Testis (tissue), 2 donors: ENCODE measurements at regions not wholly inside any gene's neighbourhood (a gene's known extent, or its start where the extent isn't known, plus 50 kb on each side); places are given as distances from the start of the nearest gene placed in this dataset.

Experiments
- DNase-seq: peaks from one replicate; pipeline ENCODE4 v3.0.0-alpha.2; 2019
- H3K27ac ChIP-seq, 2 donors: fragments of 200-600 bp; sonication (generic); one replicate each; pipeline ENCODE4 v1.5.1; 2019
- H3K27me3 ChIP-seq: fragments of 200-600 bp; sonication (generic); one replicate; pipeline ENCODE4 v1.5.1; 2019
- H3K36me3 ChIP-seq: fragments of 200-600 bp; sonication (generic); one replicate; pipeline ENCODE4 v1.5.1; 2017; ENCODE audit warnings: low read depth; ENCODE audit errors: missing control alignments
- H3K4me1 ChIP-seq: fragments of 200-600 bp; sonication (generic); one replicate; pipeline ENCODE4 v1.5.1; 2019
- H3K4me3 ChIP-seq, 2 donors: fragments of 200-600 bp; sonication (generic); one replicate each; pipeline ENCODE4 v1.5.1; 2017 to 2019
- H3K9me3 ChIP-seq: fragments of 200-600 bp; sonication (generic); one replicate; pipeline ENCODE4 v1.5.1; 2017
- POLR2A ChIP-seq: fragments of 450-650 bp; IDR thresholded peaks from one replicate; pipeline ENCODE4 v1.6.1; 2017; ENCODE audit warnings: antibody characterized with exemption, mild to moderate bottlenecking, moderate library complexity
- WGBS, 2 donors: methylation state at CpG; one replicate each; pipeline ENCODE4 v1.1.5; 2018; 5-methylcytosine and 5-hydroxymethylcytosine counted together
- intact Hi-C: fragments of 100-400 bp; cut with DNase I; formaldehyde crosslinking; loops from one replicate; pipeline ENCODE4 v1.15.1; 2023; ENCODE audit warnings: low total_unique reads
- TF ChIP-seq, protein P1 (sequence below), 3 experiments: fragments of 450-650 bp in 2 of 3; fragments of 200-600 bp in 1 of 3; sonication (generic) in 1 of 3; IDR thresholded peaks; one replicate each; pipeline ENCODE4 v1.5.1; 2016 to 2019; ENCODE audit warnings: antibody characterized with exemption in 3 of 3, mild to moderate bottlenecking in 2 of 3, moderate library complexity in 1 of 3

DNA sequence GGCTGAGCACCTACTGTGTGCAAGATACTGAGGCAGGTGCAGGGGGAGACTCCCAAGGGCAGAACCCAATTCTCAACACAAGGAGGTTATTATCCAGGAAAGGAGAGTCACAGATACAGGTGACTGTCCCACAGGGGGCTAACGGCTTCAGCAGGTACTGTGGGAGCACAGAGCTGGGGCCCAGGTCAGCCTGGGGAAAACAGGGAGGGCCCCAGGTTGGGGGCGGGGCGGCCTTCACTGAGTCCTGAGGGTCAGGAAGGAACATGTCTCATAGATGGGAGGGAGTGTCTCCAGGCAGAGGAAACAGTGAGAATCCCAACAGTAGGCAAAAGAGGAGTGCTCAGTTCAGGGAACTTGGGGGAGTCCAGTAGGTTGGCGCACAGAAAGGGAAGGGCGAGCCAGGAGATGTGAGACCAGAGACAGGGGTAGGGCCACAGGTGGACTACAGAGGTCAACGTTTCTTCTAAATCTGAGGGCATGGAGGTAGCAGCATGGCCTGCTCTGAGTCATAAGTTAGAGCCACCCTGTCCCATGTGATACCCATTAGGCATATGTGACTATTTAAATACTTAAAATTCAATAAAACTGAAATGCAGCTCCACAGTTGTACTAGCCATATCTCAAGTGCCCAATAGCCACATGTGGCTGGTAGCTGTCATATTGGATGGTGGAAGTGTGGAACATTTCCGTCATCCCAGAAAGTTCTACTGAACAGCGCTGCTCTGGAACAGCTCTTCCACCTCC, 157.2 kb downstream of the TTC32 start:
- DNase-seq: no peak
- Histone ChIP-seq H3K36me3 (no peaks in the 10 kb centered on the region), H3K4me3 (no peak overlapping the region), H3K9me3 (no peaks in the 10 kb centered on the region), H3K4me1 (no peaks in the 10 kb centered on the region), H3K27ac (no peak overlapping the region), H3K27me3 (no peaks in the 10 kb centered on the region)
- TF ChIP-seq, protein P1, sequence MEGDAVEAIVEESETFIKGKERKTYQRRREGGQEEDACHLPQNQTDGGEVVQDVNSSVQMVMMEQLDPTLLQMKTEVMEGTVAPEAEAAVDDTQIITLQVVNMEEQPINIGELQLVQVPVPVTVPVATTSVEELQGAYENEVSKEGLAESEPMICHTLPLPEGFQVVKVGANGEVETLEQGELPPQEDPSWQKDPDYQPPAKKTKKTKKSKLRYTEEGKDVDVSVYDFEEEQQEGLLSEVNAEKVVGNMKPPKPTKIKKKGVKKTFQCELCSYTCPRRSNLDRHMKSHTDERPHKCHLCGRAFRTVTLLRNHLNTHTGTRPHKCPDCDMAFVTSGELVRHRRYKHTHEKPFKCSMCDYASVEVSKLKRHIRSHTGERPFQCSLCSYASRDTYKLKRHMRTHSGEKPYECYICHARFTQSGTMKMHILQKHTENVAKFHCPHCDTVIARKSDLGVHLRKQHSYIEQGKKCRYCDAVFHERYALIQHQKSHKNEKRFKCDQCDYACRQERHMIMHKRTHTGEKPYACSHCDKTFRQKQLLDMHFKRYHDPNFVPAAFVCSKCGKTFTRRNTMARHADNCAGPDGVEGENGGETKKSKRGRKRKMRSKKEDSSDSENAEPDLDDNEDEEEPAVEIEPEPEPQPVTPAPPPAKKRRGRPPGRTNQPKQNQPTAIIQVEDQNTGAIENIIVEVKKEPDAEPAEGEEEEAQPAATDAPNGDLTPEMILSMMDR (IDR thresholded peaks at IDR 0.05): no peak
- no peak for TF ChIP-seq POLR2A
- intact Hi-C loops: no loop called here
- WGBS, 2 donors: 93 to 95% methylated on average over 8 of the region's 8 CpGs

DNA sequence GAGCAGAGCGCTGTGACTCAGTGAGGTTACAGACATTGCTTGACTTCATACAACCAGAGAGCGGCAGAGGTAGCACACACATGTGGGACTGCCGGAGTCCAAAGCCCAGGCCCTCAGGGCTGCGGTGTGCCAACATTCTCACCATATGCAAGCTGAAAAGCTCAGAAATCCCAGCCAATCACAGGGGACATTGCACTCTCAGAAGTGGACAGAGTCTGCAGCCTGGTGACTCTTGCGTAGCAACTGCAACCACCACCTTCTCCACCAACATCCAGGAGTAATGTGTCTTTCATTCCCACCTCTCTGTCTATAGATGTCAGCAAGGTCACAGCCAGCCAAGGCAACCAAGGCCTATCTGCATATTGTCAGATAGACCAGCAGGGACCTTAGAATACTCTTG, 158.1 kb downstream of the TTC32 start:
- no peaks in the 10 kb centered on the region for H3K4me1 ChIP-seq
- H3K36me3 ChIP-seq: no peaks in the 10 kb centered on the region
- H3K27me3 ChIP-seq: no peaks in the 10 kb centered on the region
- intact Hi-C loops: no loop called here
- TF ChIP-seq POLR2A: no peak
- TF ChIP-seq, protein P1 (IDR thresholded peaks at IDR 0.05): no peak
- 94% methylated on average over 3 to 5 of the region's 5 CpGs for WGBS, 2 donors
- no peak overlapping the region for H3K4me3 ChIP-seq
- H3K27ac ChIP-seq: no peak overlapping the region
- H3K9me3 ChIP-seq: no peaks in the 10 kb centered on the region
- no peak for DNase-seq

DNA sequence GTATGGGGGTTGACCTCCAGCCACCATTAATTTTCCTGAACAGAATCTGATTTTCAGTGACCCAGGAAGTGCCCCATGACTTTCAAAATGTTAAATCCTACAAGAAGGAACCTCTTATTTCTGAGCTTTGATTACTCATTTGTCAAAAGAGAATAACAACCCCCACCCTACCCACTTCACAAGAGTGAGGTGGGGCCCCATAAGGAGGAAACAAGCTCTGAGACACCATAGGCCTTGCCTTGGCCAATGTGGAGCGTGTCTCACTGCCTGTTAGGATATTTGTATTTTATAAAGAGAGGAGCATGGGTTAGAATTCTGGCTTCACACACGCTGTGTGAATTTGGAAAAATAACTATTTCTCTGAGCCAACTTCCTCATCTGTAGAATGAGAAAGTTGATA, 158.9 kb downstream of the TTC32 start:
- WGBS, 2 donors: 90 to 100% methylated on average over 2 of the region's 2 CpGs
- Histone ChIP-seq H3K36me3 (no peaks in the 10 kb centered on the region), H3K27me3 (no peaks in the 10 kb centered on the region), H3K4me1 (no peaks in the 10 kb centered on the region), H3K9me3 (no peaks in the 10 kb centered on the region), H3K4me3 (no peak overlapping the region), H3K27ac (no peak overlapping the region)
- intact Hi-C loops: no loop called here
- no peak for DNase-seq
- TF ChIP-seq POLR2A: no peak
- TF ChIP-seq, protein P1 (IDR thresholded peaks at IDR 0.05): no peak

DNA sequence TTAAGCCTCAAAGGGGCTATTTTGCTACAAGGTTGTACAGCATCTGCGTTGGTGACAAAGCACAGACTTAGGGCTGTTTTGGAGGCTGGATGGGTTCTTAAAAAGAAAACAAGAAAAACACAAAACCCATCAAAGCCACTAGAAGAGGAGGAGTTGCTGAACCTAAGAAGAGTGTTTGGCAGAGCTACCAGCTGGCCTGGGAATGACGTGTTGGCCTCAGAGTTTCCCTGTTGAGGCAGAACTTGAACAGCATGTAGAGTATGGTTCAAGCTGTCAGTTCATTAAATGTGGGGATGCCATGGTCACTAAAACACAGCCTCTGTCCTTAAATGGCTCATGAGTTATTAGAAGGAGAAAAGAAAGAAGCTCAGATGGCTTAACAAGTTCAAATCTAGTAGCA, 162.5 kb downstream of the TTC32 start:
- 59 to 60% methylated on average over 2 of the region's 2 CpGs for WGBS, 2 donors
- no peaks in the 10 kb centered on the region for H3K4me1 ChIP-seq
- intact Hi-C loops: no loop called here
- DNase-seq: no peak
- H3K27ac ChIP-seq: no peak overlapping the region
- H3K4me3 ChIP-seq: no peak overlapping the region
- H3K36me3 ChIP-seq: no peaks in the 10 kb centered on the region
- H3K27me3 ChIP-seq: no peaks in the 10 kb centered on the region
- TF ChIP-seq, protein P1 (IDR thresholded peaks at IDR 0.05): no peak
- TF ChIP-seq POLR2A: no peak
- H3K9me3 ChIP-seq: no peaks in the 10 kb centered on the region

DNA sequence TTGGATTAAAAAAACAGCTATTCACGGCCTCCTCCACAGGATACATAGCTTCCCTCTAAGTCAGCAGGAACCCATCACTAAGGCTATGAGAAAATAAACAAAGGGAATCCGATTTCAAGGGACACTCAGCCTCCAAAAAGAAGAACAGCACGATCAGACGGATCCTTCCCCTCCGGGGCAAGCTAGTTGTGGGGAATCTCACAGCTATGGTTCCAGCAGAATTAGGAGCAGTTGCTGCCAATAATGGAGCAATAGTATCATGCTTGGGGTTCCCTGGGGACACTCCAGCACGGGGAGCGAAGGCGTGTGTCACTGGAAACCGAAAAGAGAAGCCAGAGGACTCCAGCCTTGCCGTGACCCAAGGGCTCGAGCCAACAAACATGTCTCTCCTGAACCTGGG, 163.1 kb downstream of the TTC32 start:
- DNase-seq: peak; percentile 31
- WGBS, 2 donors: 39 to 56% methylated on average over 11 of the region's 11 CpGs
- Histone ChIP-seq H3K27me3 (no peaks in the 10 kb centered on the region), H3K36me3 (no peaks in the 10 kb centered on the region), H3K4me3 (no peak overlapping the region), H3K4me1 (no peaks in the 10 kb centered on the region), H3K27ac (no peak overlapping the region), H3K9me3 (no peaks in the 10 kb centered on the region)
- no peak for TF ChIP-seq POLR2A
- TF ChIP-seq, protein P1 (IDR thresholded peaks at IDR 0.05): no peak
- intact Hi-C loops: no loop called here
